GM21825 (cell line): ENCODE measurements at regions not wholly inside any gene's neighbourhood (a gene's known extent, or its start where the extent isn't known, plus 50 kb on each side); places are given as distances from the start of the nearest gene placed in this dataset.

ENCODE experiments used
- ATAC-seq: cut with Tn5 transposase; IDR thresholded peaks from one replicate; pipeline ENCODE4 v1.9.1; 2021; ENCODE audit warnings: mild to moderate bottlenecking, moderate library complexity; ENCODE audit not compliant: unreplicated experiment

DNA sequence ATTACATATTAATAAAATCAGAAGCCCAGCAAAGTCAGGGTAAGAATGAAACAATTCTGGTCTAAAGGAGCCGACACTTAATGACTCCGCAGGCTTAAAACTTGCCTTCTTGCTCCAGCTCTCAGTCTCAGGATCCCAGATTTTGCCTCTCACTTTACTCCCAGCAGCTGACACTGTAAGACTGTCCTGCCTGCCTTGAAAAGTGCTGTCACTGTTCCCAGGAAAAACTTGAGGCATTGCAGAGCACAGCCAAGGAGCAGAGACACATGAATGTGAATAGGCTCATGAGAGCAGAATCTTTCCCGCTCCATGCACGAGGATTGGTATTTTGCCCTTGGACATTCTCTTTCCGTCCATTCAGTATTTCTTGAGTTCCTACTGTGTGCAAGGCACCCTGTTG lies 457.6 kb upstream of the ZFHX3 start:
- no peak for ATAC-seq

DNA sequence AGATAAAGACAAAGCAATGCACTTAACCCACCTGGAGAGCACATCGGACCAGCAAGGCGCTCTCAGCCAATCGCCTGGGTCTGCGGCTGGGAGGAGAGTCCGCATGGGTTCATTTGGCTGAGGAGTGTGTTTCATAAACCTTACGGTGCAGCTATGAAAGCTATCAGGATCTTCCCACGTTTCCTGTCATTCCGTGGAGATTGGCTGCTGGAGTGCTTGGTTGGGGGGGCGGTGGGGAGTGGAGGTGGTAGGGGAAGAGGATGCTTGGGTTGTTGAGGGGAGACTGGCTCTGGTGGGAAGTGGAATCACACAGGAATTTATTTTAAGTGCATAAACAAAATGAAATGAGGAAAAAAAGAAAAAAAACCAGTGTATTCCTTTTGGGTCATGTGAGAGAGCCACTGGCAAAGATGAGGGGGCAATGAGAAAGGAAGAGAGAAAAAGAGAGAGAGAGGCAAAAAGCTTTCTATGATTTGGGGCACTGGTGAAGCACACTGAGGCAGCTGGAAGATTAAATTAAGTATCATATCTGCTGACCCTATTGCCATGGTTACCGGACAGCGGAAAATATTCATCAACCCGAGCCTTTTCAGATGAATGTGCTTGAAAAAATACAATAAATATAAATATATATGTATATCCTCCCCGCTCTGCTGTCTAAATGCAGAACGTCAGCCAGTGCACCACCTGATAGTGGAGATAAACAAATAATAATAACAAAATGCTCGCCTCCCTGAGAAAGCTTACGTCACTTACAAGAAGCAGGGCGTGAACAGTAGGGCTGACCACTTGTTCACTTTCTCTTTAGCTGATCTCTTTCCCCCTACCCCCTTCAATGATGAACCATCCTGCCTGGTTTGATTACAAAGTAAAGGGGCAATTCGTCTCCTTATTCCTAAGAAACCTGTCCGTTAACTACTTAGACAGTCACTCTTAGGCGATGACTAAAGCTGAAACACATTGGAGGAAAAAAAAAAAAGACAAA lies 457.0 kb upstream of the ZFHX3 start:
- ATAC-seq: no peak

DNA sequence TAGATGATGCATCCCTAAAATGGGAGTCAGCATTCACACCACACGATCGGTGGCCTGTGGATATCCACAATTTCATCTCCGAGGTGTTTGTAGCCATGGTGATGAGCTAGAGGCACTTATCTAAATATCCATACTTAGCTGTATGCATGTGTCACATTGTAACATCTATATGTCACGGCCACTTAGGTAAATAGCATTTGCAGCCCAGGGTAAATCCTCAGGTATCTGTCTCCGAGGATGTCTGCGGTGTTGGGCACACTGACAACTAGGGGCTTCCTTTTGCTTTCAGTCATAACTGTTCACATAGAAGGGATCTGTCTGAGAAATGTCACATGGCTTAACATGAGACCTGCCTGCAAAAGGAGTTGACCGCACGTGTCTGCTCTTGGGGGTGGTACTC lies 455.2 kb upstream of the ZFHX3 start:
- no peak for ATAC-seq

DNA sequence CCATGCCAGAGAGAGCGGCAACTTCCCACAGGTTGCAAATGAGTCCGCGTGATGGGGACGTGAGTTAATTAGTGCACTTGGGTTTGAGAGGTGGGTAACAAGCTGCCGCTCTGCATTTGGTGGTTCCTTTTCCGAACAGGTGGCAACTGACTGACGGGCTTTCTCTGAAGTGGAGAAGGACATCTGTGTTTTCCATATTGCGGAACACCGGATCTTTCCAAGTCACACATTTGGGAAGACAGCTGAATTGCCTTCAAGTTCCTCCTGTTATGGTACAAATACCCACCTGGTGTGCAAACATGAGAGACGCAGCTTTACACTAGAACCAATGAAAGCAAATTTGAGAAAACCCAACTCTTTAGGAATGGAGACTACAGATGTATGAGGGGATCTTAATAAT lies 451.3 kb upstream of the ZFHX3 start:
- no peak for ATAC-seq

DNA sequence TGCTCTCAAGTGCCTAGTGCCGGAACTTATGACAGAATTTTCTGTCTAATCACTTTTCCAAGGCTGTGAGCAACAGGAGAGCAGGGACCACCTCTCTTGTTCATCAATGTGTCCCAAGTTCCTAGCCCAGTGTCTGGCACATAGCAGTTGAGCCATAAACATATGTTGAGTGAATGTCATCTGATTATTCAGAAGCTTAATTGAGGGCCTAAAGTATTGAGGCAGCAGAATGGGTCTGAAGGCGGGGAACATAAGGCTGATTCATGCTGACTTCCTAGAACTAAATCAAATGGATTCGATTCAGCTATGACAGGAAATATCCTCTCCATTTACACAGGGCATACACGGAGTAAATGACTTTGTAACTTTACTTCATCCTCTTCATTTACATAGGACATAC lies 438.0 kb upstream of the ZFHX3 start:
- ATAC-seq: no peak

DNA sequence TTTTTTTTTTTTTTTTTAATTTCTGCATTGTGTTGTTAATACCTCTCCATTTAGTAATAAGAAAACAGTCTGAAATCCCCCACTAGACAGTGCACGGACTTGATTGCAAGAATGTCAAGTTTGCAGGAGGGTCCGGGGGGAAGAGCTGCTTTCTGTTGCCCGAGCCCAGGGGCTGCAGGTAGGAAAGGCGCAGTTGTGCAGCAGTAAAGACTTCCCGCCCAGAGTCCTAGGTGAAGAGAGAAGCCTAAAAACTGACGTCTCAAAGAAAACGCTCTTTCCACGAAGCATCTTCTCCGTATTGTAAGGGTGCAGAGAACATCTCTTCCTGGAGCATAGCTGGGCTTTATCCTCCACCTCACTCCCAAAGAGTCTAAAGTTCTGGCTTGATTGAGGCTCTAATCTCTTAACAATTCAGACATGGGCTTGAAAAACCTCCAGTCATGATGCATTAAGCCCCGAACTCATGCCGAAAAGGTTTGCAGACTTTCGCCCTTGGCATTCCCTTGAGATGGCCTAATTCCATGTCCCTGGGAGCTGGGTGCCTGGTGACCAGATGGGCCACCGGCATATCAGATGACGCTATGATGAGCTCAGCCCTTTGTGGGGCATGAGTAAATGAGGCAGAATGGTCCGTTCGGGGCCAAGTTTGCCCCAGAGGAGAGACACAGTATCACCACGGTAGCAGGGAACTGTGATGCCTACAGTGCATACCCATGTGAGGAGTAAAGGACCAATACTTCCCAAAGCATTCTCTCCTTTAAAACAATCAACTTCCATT lies 436.2 kb upstream of the ZFHX3 start:
- ATAC-seq: no peak

DNA sequence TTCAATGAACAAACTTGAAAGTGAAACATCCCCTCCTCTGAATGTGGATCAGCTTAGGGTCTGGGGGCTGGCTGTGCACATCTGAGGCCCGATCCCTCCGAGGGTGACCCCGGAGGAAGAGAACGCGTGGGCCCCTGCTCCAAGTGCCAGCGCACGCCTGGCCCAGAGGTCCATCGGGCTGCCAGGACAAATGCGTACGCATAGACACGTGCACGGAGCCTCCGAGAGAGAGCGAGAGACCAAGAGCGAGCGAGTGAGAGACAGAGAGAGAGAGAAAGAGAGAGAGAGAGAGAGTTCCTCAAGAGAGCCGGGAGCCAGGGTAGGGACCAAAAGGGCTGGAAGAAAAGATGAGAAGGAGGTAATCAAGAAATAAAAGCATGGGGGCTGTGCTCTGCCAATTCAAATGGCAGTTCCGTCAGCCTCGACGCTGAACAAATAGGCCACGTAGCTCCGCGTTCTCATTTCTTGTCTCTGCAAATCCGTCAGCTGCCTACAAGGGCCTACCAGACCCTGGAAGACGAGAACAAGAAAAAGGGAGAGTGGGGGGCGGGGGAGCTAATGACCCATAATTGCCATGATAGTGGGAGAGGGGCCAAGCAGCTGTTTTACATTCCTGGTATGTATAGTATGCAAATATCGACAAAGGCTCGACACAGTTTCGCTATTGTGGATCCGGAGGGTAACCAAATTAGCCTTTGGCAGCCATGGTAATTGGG lies 435.3 kb upstream of the ZFHX3 start:
- no peak for ATAC-seq

DNA sequence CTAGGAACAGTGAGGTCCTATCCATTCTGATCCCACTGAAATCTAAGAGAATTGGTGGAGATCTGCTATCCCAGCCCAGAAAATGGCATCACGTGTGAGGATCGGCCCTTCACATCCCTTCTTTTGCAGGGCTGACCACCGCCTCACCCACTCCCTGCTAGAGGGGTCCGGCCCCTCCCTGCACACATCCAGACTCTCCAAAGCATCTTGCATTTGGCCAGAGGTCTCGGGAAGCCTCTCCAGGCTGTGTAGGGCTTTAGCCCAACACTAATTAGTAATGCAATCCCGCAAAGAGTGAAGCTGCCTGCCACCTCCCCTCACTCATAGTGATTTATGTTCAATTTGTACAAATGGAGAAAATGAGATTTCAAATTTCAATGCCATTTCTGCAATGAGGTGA lies 434.4 kb upstream of the ZFHX3 start:
- ATAC-seq: no peak

DNA sequence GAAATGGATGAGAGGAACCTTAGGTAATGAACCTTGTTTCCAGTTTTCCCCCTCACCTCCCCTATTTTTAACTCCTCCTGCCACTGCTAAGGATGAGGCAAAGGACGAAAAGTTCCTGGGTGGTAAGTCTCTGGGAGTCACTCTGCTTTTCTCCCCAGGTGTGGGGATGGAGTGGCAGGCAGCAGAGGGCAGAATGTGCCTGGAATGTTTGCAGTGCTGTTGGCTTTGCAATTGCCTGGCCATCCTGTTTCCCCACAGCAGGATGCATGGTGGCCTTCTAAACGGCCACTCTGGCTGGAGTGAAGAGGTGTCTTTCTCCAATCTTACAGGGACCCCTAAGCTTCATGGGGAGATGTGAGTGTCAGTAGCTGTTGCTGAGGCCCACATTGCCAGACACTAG lies 432.5 kb upstream of the ZFHX3 start:
- no peak for ATAC-seq

DNA sequence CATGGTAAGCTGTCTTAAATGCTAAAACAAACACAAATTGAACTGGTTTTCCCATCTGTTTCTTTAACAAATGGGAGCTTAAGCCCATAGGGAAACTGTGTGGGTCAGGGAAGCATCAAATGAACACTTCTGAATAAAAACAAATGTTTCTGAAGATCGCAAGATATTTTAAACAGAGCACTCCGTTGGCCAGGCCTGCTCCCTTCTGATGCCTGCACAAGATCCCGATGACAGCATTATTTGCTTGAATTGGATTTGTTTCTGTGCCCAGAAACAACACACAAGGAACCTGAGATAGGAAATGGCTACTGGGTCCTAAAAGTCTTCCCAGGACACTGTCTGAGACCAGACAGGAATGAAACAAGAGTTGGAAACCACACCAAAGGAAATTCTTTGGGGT lies 425.8 kb upstream of the ZFHX3 start:
- no peak for ATAC-seq

DNA sequence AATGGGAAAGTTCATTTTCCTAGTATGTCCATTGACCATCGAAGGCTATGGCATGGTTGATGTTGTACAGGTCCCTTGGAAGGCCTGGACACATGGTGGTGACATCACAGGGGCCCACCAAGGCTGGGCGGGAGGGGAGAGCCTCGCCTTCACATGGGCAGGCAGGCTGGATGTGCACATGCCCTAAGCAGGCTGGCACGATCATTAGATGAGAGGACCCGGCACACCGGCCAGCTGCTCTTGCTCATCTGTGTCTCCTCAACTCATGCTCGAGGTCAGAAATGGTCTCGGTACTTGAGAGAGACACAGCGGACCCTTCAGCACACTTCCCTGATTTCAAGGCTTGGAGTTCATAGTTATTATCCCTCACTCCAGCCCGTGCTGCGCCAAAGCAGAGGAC lies 416.9 kb upstream of the ZFHX3 start:
- ATAC-seq: no peak

DNA sequence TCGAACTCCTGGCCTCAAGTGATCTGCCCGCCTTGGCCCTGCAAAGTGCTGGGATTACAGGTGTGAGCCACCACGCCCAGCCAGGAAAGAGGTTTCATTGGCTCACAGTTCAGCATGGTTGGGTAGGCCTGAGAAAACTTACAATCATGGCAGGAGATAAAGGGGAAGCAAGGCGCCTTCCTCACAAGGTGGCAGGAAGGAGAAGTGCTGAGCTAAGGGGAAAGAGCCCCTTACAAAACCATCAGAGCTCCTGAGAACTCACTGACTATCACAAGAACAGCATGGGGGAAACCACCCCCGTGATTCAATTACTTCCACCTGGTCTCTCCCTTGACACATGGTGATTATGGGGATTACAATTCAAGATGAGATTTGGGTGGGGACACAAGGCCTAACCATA lies 411.7 kb upstream of the ZFHX3 start:
- ATAC-seq: no peak

DNA sequence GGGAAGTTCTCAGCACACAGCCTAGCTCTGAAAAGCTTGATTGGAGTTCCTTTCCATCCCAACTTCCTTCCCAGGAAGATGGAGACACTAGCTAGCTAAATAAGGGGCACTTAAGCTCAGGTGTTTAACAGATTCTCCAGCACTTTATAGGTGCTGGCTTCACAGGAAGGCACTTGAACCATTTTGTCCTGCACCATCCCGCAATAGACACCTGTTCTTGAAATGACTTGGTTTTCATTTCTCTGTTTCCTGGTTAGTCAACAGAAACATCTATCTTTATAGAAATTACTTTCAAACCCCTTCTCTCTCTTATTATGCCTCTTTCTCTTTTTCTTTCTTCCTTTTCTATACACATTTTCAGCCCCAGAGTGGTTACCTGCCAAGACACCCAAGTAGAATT lies 409.9 kb upstream of the ZFHX3 start:
- no peak for ATAC-seq

DNA sequence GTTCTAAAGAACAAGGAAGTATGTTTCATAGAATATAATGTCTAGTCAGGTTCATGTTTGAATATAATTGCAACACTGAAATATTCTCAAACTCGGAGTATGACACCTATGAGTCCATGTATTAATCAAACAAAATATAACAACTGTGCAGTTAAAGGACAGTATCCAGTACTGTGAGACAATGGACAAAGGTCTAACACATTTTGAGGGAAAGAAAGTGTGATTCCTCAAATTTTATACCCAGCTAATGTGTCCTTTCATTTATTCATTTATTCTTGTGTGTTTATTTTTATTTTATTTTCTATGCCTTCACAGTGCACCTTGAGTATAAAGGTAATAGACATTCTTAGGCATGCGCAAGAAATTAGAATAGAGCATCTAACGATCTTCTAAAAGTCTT lies 401.0 kb upstream of the ZFHX3 start:
- ATAC-seq: no peak

DNA sequence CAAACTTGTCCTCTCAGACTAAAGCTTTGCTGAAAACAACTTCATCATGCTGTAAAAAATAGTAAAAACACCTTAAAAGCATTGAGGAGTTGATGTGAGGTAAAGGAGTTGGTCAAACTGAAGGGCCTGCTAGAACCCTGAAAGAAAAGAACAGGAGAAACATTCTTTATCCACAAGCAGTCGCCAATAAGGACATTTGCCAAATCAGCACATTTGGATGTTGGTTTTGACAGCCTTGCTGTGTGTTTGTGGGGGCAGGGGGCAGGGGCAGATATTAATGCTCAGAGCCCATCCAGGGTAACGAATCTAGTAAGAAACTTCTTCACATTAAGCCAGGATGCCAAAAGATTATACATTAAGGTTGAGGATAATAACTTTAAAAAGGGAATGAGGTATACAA lies 399.9 kb upstream of the ZFHX3 start:
- no peak for ATAC-seq

DNA sequence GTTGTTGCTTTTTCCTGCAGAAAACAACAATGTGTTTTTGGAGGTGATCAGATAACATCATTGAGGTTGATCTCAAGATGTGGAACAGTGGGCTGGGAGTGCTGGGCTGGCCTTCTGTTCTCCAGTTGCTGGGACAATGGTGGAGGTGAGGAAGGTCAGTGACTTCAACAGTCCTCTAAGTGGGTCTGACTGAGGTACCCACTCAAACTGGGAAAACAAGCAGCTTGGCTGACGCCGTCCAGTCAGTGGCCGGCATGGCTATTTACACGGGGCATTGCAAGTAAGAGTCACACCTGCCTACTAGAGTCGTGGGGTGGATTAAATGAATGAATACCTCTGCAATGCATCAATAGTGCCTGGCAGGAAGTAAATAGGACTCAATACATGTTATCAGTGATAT lies 386.7 kb upstream of the ZFHX3 start:
- ATAC-seq: no peak

DNA sequence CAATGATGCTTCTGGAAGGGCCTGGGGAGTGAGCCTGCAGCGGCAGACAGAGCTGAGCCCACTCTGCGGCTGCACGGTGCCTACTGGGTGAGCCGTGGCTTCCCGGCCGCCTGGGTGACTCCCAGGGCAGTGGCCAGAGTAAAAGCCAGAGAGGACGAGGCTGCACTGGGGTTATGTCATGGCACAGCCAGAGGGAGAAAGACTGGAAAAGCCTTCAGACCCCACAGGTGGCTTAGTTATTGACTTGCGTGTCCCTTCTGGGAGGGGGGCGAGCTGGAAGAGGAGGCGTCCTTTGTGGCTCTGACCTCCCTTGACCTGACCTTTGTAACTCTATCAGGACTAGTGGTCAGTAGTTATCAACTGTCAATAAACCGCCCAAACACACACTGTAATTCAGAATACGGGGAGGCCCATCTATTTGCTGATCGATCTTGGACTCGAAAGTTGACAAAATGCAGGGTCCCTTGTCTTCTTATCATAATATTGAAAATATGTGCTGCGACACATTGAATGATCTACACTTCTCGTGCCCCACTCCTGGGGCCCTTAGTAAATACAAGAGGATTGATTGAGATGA lies 385.9 kb upstream of the ZFHX3 start:
- no peak for ATAC-seq

DNA sequence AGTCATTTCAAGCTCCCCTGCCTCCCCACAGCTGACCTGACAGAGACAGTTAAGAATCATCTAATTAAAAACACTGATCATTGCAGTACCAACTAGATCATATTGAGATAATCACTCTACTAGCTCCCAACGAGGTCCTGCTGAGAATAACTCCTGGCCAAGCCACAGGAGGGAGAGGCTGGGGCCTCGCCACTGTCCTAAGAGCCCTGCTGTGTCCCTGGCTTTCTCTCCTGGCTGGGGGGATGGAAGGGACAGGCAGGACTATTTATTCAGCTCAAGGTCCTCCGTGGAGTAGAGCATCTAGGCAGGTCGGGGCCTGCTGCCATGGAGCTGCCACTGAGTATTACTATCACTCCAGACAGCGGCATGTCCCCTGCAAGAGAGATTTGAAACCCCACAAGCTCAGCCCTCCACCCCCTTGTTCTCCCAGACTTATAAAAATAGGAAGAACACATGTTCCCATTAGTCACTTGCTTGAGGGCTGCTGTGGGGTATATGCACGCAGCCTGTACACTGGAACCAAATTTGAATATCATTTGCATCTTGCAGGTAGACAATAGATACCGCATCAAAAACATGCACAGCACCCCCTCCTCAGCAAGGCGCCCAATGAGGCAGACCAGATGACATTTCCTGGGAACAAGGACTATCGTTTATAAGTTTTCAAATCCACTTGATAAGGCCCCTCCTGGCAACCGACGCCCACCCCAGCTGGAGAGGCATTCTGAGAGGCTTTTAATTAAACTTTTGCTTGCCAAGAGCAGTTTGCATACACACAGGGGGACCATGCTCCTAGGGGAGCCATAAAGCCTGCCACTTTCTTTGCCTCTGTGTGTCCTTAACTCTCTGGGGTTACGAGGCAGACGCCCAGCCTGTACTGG lies 385.2 kb upstream of the ZFHX3 start:
- ATAC-seq: no peak

DNA sequence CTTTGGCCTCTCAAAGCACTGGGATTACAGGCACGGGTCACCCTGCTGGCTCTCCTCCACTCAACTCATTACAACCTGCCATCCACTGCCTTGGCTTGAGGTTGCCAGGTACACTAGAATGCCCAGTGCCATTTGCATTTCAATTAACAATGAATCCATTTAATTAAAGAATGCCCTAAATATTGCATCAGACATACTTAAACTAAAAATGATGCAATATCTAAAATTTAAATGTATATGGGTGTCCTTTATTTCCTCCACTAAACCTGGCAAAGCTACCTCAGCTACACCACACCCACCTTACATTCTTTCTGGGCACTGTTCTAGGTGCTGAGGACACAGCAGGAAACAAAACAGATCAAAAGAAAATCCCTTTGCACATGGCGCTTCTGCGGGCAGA lies 382.2 kb upstream of the ZFHX3 start:
- no peak for ATAC-seq

DNA sequence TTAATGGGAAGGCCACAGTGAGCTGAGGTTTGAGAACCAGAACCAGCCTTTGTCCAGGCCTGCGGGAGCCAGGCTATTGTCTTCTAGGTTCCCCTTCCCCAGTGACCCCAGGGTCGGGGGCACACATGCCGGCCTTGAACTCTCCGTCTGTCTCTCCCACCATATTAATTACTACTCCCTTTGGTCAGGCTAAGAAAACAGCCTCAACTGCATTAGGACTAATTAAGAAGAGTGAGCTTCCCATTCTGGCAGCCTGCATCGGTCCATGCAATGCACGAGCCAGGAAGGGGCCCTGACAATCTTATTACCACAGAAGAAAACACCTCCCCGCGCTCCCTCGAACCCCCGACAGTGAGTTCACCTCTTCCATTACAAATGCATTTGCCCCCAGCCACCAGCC lies 380.2 kb upstream of the ZFHX3 start:
- ATAC-seq: no peak
